OCI-LY3 (cell line): ENCODE measurements at regions not wholly inside any gene's neighbourhood (a gene's known extent, or its start where the extent isn't known, plus 50 kb on each side); places are given as distances from the start of the nearest gene placed in this dataset.

ENCODE experiments used
- H2AFZ ChIP-seq: fragments of 200-600, 300-600 bp; shearing (Covaris generic); 2 replicates; pipeline ENCODE4 v1.6.0; 2014; ENCODE audit warnings: antibody characterized with exemption, low read depth, low read length
- H3K27ac ChIP-seq: fragments of 200-600, 300-600 bp; sonication (generic); 2 replicates; pipeline ENCODE4 v1.5.1; 2014; ENCODE audit warnings: mild to moderate bottlenecking, low read length, moderate library complexity, mixed read lengths
- H3K27me3 ChIP-seq: fragments of 200-600, 300-600 bp; sonication (generic); 2 replicates; pipeline ENCODE4 v1.6.1; 2014; ENCODE audit warnings: low read depth, low read length, mixed read lengths
- H3K36me3 ChIP-seq: fragments of 200-600, 300-600 bp; sonication (generic); replicated peaks from 2 replicates; pipeline ENCODE3; 2014; ENCODE audit warnings: low read depth, low read length, mixed read lengths
- H3K4me1 ChIP-seq: fragments of 300-600, 200-600 bp; sonication (generic); 2 replicates; pipeline ENCODE4 v1.6.1; 2014; ENCODE audit warnings: low read length, mixed read lengths
- H3K4me2 ChIP-seq: fragments of 200-600, 300-600 bp; sonication (generic); 2 replicates; pipeline ENCODE4 v1.6.1; 2014; ENCODE audit warnings: low read length, mixed read lengths
- H3K4me3 ChIP-seq: fragments of 300-600, 200-600 bp; sonication (generic); 2 replicates; pipeline ENCODE4 v1.5.1; 2014; ENCODE audit warnings: antibody characterized with exemption, mild to moderate bottlenecking, low read length, moderate library complexity
- H3K79me2 ChIP-seq: fragments of 300-600, 200-600 bp; shearing (Covaris generic); 2 replicates; pipeline ENCODE4 v1.6.1; 2014; ENCODE audit warnings: mild to moderate bottlenecking, low read length, mixed read lengths
- H3K9ac ChIP-seq: fragments of 300-600, 200-600 bp; shearing (Covaris generic); 2 replicates; pipeline ENCODE4 v1.6.0; 2014; ENCODE audit warnings: mild to moderate bottlenecking, low read length, moderate library complexity
- H3K9me3 ChIP-seq: fragments of 200-600, 300-600 bp; shearing (Covaris generic); 2 replicates; pipeline ENCODE4 v1.6.1; 2014; ENCODE audit warnings: low read length, mixed read lengths; ENCODE audit not compliant: insufficient read depth
- H4K20me1 ChIP-seq: fragments of 200-600, 300-600 bp; sonication (generic); 2 replicates; pipeline ENCODE4 v1.6.1; 2016; ENCODE audit warnings: low read length, mixed read lengths; ENCODE audit not compliant: insufficient read depth
- CTCF ChIP-seq: fragments of 200-600, 300-600 bp; sonication (generic); IDR thresholded peaks from 2 replicates; pipeline ENCODE4 v1.5.1; 2014; ENCODE audit warnings: antibody characterized with exemption, low read length, low read depth
- EZH2phosphoT487 ChIP-seq: fragments of 200-600 bp; shearing (Covaris generic); IDR thresholded peaks from 2 replicates; pipeline ENCODE4 v1.6.1; 2018; ENCODE audit warnings: antibody characterized with exemption, mixed run types, low read depth

- H3K9me3 ChIP-seq, result no peaks in the 10 kb centered on the region
- H3K36me3 ChIP-seq, result no peaks in the 10 kb centered on the region
- H2AFZ ChIP-seq, result no peak overlapping the region
- no peak overlapping the region for H3K9ac ChIP-seq
- H3K4me2 ChIP-seq, result no peak overlapping the region
- TF ChIP-seq CTCF (no peak), EZH2phosphoT487 (no peak)
- no peak overlapping the region for H3K27ac ChIP-seq
- no peak overlapping the region for H3K4me3 ChIP-seq
- H4K20me1 ChIP-seq, result no peaks in the 10 kb centered on the region
- H3K79me2 ChIP-seq, result no peaks in the 10 kb centered on the region
- no peaks in the 10 kb centered on the region for H3K4me1 ChIP-seq
- H3K27me3 ChIP-seq, result no peaks in the 10 kb centered on the region
Measured at GRCh38 chr5:23400951-23401350, 106.5 kb upstream of the PRDM9 start.

- Histone ChIP-seq H3K4me3 (no peak overlapping the region), H2AFZ (no peak overlapping the region), H3K4me1 (no peaks in the 10 kb centered on the region), H3K4me2 (no peak overlapping the region), H3K27me3 (no peaks in the 10 kb centered on the region), H3K9ac (no peak overlapping the region), H3K79me2 (no peaks in the 10 kb centered on the region), H3K9me3 (no peaks in the 10 kb centered on the region), H3K36me3 (no peaks in the 10 kb centered on the region), H3K27ac (no peak overlapping the region), H4K20me1 (no peaks in the 10 kb centered on the region)
- no peak for TF ChIP-seq EZH2phosphoT487
- TF ChIP-seq CTCF, result no peak
Measured at GRCh38 chr5:23396346-23396745, 111.1 kb upstream of the PRDM9 start.

- Histone ChIP-seq H3K9ac (no peak overlapping the region), H3K9me3 (no peaks in the 10 kb centered on the region), H3K27me3 (no peaks in the 10 kb centered on the region), H3K4me2 (no peak overlapping the region), H3K4me1 (no peaks in the 10 kb centered on the region), H3K79me2 (no peaks in the 10 kb centered on the region), H3K27ac (no peak overlapping the region), H3K4me3 (no peak overlapping the region), H4K20me1 (no peaks in the 10 kb centered on the region), H3K36me3 (no peaks in the 10 kb centered on the region), H2AFZ (no peak overlapping the region)
- no peak for TF ChIP-seq CTCF
- TF ChIP-seq EZH2phosphoT487, result no peak
Measured at GRCh38 chr5:23389291-23390101, 117.9 kb upstream of the PRDM9 start.

- TF ChIP-seq EZH2phosphoT487 (no peak), CTCF (no peak)
- Histone ChIP-seq H3K9ac (no peak overlapping the region), H3K27ac (no peak overlapping the region), H3K27me3 (no peaks in the 10 kb centered on the region), H3K4me2 (no peak overlapping the region), H3K4me3 (no peak overlapping the region), H4K20me1 (no peaks in the 10 kb centered on the region), H3K4me1 (no peaks in the 10 kb centered on the region), H2AFZ (no peak overlapping the region), H3K79me2 (no peaks in the 10 kb centered on the region), H3K36me3 (no peaks in the 10 kb centered on the region), H3K9me3 (no peaks in the 10 kb centered on the region)
Measured at GRCh38 chr5:23385036-23385435, 122.4 kb upstream of the PRDM9 start.
